RCC 7860 (cell line): ENCODE measurements at regions not wholly inside any gene's neighbourhood (a gene's known extent, or its start where the extent isn't known, plus 50 kb on each side); places are given as distances from the start of the nearest gene placed in this dataset.

Experiments used
- DNase-seq: peaks from one replicate; pipeline ENCODE4 v3.0.0-alpha.2; 2015; ENCODE audit warnings: low spot score
- FAIRE-seq: peaks from 2 replicates; lab custom pipeline; 2012; peaks lifted over from hg19 to GRCh38; lab: Jason Lieb, UNC

DNA sequence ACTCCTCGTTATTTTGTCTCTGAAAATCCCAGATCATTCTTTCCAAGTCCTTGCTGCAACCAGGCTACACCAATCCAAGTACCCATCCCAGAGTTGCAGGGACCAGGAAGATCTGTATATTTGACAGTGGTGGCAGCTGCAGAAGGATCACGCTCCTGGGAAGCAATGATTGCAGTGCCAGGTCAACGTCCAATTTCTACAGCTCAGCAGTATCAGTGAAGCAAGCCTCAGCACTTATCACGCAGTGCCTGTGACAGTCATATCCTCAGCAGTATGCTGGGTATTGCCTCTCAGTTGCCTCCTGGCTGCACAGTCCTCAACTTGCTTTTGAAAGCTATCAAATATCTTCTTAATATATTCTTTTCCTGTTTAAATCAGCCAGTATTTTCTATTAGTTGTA is 66.7 kb downstream of the BARHL2 start:
- FAIRE-seq = no peak

DNA sequence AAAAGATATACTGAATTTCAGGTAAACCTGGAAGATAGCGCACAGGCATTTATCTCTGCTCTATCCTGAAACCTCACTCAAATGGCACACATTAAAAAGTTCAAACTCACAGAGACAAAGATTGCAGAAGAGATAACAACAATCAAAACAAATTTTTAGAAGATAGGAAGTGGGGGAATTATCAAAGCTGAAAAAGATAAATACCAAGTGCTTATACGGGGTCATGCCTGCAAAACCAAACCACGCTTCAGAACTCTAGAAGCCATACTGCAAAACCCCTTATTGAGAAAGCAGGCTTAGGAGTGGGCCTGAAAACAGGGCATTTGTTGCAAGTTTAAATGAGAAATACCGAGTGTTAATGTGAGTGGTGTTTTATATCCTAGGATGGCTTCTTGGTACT is 76.8 kb downstream of the BARHL2 start:
- FAIRE-seq (no peak), DNase-seq (no peak)

More for the DNA sequence above, 66.7 kb downstream of the BARHL2 start:
- DNase-seq = no peak

DNA sequence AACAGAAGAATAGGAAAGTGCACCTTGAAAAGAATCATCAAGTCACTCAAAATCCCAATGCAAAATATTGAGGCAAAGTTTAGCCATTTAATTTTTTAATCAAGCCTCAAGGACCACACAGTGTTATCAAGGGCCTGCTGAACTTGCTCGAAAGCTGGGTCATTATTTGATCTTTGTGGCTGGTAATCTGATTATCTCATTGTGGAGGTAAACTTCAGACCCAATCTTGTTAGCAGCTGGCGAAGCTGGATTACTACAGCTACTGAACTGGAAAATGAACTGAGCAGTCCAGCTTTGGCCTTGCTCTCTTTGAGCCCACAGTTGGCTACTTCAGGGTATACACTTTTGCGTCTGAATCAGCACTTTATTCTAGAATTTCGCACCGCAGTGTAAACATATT is 94.4 kb downstream of the BARHL2 start:
- no peak for FAIRE-seq
- no peak for DNase-seq

DNA sequence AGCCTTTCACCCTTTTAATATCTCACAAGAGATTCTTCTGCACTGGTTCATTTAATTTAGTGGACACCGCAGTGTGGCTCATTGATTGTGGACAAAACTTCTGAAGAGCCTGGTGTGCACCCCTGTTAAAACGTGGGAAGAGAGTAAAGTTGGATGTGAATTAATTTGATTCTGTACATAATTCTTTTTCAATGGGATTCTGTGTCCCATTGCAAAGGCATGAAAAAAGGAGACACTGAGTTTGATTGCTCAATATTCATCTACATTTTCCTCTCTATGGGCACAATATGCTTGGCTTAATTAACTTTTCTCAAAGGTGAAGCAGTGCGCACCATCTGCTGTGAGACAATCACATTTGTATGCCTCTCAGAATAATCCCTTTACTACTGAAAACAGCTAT is 95.1 kb downstream of the BARHL2 start:
- FAIRE-seq = no peak
- DNase-seq = no peak

DNA sequence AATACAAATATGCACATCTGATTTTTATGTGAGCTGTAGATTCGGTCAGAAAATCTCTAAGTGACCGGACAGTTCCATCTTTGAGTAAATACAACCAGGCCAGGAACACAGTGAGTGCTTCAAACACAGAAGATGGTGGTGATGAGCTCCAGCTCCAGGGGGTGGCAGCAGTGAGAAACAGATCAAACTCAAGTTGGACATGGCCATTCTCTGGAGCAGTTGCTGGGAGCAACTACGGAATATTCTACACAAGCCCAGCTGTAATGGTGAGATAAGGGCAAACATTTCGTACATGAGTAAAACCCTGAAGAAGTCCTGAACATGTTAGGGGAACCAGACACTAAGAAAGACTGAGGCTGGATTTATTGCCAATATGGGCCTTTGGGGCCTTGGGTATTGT is 100.7 kb downstream of the BARHL2 start:
- no peak for DNase-seq
- no peak for FAIRE-seq

DNA sequence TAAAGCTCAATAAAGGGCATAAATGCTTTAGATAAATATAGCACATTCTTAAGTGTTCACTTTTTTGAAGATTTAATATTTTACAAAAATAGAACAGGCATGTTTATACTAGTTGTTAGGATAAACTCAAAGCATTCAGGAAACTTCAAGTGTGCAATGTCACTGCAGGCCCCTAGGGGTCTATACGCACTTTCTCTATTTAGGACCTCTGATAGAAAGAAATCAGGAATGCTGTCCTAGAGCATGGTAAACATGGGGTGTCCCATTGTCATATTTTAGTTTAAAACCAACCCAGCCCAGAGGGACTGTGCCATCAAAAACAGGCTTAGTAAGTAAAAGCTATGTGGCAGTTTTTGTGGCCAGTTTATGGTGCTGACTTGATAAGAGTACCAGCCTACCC is 102.2 kb downstream of the BARHL2 start:
- DNase-seq = no peak
- FAIRE-seq = no peak

DNA sequence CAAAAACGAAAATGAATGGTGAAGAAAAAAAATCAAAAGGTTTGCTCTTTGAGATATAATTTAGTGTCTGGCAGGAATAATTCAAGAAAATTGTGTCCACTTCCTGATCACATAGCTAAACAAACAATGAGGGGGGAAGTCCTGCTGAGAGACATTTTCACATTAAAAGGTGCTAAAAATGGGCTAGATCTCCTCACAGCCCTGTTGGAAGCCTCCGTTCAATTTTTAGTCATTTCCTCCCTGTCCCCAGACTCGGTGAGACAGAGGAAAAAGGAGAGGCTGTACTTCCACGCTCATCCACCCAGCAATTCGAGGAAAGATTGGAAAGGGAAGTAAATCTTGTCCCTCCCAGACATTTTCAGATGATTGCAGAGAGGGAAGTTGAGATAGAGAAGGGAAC is 103.7 kb downstream of the BARHL2 start:
- DNase-seq (no peak), FAIRE-seq (no peak)

DNA sequence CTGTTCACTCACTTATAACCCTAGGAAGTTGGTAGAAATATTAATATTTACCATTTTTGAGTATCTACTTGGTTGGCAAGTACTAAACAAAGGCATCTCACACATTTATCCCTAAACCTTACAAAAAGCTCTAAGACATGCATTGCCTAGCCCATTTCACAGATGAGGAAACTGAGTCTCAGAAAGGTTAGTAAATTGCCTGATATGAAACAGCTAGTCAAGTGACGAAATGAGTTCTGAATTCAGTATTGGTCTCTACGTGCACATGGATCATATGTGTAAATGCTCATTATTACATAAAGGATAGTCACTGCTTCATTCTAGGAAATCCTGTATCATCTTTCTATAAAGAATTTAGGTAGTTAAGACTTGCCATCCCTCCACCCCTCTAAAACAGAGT is 105.1 kb downstream of the BARHL2 start:
- FAIRE-seq (no peak), DNase-seq (no peak)

DNA sequence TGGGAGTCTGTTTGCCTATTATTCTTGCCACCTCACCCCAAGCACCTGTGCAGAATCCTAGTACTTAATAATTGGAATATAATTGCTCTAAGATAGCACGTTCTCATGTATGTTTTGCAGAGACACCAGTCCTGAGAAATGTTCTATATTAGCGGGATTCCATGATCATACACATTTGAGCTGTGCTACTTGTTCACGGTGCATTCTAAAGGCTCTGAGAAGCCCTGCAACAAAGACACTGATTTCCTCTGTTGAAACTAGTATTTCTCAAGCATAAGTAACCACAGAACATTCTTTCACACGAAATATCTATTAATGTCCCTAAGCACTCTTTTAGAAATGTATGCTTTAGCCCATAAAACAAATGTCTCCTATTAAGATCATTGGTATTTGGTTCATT is 109.4 kb downstream of the BARHL2 start:
- DNase-seq (no peak), FAIRE-seq (no peak)

DNA sequence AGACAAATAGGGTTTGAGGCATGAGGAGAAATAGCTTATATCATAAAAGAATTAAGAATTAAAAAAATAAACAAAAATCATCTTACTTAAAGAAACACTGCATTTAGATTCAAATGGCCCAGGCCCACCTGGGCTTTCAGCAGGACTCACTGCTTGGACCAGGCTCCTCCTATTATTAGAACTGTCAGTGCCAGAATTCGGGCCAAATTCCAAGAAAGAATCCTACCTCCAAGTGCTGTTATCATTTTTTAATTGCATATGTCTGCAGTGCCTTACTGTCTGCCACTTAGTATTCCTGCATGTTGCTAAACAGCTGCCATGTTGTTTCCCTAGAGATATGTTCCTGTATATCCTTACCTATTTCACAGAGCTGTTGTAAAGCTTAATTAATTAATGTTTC is 112.0 kb downstream of the BARHL2 start:
- DNase-seq (no peak), FAIRE-seq (no peak)

DNA sequence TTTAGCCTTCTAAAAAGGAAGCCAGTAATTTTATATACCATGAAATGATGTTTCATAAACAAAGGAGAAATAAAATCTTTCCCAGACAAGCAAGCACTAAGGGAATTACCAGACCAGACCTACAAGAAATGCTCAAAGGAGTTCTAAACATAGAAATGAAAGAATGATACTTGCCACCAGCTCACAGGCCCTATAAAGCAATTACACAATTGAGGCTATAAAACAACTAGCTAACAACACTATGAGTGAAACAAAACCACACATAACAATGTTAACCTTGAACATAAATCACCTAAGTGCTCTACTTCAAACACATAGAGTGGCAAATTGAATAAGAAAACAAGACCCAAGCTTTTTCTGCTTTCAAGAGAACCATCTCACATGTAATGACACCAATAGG is 123.8 kb downstream of the BARHL2 start:
- DNase-seq = no peak
- FAIRE-seq = no peak

DNA sequence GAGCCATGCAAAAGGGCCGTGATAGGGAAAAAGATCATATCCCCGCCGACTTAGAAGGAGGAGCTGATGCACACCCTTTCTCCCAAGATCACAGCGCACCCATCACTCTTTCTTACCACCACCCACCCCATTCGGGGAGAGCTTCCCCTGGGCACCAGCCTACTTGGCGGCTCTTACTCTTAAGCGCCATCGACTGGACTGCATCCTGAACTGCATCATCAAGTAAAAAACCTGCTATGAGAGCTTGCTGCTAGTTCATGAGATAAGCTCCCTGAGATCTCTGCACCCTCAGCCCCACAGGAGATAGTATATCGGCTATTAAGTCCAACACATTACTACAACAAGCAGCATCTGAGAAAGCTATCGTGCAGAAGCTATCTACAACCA is 125.1 kb downstream of the BARHL2 start:
- FAIRE-seq = no peak

DNA sequence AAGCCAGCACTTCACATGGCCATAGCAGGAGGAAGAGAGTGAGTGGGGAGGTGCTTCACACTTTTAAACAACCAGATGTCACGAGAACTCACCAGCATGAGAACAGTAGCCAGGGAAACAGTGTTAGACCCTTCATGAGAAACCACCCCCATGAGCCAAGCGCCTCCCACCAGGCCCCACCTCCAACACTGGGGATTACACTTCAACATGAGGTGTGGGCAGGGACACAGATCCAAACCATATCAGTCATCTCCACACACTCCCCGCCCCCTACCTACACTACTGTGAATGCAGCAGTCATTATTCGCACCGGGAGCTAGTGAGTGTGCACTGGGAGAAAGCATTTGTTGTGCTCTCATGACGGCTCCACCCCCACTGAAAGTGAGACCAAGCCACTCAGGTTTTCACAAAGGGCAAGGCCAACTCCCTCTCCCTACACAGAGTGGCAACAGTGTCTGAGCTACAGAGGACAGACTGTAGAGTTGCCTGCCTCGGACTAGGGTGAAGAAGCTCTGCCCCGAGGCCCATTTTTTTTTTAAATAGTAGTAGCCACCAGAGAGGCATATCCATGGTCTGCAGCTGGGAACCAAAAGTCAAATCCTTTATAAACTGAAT is 125.6 kb downstream of the BARHL2 start:
- DNase-seq = no peak
- no peak for FAIRE-seq

More for the DNA sequence above, 125.1 kb downstream of the BARHL2 start:
- DNase-seq = no peak

DNA sequence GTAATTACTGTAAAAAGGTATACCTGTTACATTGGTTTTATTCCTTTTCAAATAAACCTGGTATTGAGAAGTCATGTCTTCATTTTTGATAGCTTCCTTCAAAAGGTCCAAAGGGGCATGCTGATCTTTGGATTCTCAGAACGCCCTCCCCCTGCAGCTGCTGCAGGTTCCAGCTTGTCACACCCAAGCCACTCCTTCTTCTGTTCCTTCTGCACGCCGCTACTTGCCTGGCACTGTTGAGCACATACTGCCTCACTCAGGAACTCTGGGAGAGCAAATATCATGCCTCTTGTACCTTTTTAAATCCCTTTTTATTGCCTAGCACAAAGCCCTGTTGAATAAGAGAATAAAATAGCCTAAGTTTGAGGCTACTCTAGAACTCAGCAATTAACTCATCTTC is 136.9 kb downstream of the BARHL2 start:
- FAIRE-seq (no peak), DNase-seq (no peak)

DNA sequence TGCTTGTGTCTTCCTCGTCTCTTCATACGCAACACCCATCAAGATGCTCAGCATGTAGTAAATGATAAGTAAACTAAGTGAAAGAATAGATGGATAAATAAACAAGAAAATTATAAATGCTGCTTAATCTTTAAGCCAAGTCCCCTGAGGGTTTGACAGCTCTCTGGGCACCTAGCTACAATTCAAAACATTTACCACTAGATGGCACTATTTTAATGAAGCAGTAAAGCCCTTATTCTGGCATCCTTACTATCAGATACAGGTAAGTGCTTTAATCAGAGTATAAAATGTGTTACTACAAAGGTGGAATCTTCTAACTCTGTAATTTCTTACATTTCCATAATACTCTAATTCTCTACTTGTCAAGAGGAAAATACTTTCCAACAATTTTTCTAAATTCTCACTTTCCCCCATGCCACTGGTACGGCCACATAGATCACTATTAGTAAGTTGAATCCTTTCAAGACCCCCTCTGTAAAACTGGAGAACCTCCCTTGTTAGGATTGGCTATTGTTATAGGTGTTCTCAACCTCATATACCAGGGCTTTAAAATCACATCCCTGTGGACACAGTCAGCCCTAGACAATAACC is 137.8 kb downstream of the BARHL2 start:
- FAIRE-seq (peak; percentile 65), DNase-seq (peak; percentile 25)

DNA sequence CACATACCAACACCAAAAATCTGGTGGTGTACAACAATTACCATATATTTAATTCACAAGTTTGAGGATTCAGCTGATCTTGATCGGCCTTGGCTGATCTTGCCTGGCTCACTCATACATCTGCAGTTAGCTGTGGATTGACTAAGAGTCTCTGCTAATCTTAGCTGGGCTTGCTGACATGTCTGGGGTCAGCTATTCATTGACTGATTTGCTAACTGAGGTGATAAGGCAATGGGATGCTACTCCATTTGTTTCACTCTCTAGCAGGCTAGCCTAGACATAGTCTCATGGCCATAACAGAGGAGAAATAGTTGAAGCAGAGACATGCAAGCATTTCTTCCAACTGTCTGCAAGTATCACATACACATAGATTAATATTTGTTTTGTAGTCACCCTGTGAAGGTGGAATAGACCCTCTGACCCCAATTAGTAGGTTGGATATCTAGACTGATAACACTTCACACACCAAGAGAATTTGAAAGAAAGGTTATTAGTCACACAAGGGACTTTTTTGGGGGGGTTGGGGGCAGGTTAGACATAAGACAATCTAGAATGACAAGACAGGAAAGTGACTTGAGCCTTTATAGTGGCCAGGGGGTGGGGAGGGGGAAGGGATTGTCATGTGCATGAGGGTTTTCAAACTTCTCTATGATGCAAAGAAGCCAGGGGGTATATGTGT is 142.3 kb downstream of the BARHL2 start:
- FAIRE-seq (no peak), DNase-seq (no peak)

DNA sequence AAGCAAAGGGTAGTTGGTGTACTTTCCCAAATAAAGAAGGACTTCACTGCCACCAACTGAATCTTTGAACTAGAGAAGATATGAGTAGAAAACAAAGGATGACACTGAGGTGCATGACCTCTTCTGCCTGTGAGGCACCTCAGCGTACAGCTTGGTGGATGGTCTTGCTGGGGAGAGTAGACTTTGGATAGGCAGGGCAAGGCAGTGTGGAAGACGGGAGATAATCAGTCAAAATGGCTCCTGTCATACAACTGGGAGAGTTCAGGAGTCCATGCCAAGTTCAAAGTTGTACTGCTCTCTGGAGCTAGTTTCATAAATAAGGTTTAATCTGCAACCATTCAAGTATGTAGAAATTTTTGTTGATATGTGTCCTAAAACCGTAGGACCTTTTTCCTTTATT is 143.4 kb downstream of the BARHL2 start:
- FAIRE-seq (no peak), DNase-seq (no peak)

DNA sequence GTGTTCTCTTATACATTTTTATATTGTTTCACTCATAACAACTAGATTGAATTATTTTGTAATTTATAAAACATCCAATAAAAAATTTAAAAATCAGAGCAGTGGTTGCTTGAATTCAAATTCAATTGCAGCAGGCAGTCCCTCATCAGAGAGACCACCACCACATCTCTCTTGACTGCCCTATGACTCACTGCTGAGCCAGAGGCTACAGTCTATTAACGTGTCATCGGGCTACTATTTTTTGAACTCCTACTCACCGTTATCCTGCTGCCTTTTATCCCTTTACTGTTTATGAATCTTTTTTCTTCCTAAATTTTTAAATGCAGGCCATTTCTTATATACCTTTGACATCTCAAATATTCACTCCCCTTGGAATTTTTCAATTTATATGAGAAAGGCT is 144.7 kb downstream of the BARHL2 start:
- DNase-seq = no peak
- FAIRE-seq = no peak

DNA sequence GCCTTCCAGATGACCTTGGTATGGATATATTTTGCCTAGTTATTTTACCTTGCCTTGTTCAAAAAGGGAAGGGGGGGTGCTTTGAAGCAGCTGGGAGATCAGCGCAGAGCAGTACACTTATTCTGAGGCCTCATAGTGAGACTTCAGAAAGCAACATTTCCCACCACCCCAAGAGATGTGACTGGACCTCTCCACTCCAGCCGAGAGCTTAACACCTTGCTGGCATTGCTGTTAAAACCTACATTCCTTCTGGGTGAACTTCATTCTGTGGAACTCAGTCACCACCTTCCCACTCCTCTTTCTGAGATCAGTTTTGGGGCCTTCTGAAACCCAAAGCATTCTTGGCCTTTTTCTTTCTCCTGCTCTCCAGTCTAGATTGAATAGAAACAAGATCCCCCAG is 148.7 kb downstream of the BARHL2 start:
- DNase-seq (no peak), FAIRE-seq (no peak)

DNA sequence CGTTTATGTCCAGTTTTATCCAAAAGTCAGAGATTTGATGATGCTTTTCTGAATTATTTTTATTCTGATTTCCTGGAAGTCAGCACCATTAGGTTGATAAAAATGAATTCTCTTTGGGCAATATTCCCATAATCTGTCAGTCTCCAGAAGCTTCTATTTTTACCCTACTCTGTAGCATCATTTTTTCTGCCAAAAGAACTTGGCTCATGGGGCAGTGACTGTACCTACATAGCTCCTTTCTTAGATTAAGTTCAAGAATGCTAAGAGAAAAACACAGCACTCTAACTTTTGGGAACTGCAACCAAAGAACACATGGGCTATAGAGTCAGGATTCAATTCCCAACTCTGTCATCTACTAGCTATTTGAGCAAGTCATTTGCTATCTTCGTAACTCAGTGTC is 152.9 kb downstream of the BARHL2 start:
- DNase-seq (no peak), FAIRE-seq (no peak)

DNA sequence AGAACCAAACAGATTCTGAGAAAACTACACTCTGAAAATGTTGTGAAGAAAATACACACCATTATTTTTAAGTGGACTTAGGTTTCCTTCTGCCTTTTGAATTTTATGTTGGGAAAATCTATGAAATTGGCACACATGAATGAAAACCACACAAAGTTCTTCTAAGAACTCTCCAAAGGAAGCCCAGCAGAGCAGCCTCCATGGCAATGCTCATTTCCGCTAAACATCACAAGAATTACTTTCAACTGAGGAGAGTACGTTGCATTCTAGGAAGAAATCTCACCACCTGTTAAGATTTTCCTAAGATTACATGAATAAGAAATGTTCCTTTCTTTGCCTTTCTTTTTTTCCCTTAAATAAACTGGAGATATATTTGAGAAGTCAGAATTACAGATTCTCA is 154.2 kb downstream of the BARHL2 start:
- DNase-seq = no peak
- FAIRE-seq = no peak

DNA sequence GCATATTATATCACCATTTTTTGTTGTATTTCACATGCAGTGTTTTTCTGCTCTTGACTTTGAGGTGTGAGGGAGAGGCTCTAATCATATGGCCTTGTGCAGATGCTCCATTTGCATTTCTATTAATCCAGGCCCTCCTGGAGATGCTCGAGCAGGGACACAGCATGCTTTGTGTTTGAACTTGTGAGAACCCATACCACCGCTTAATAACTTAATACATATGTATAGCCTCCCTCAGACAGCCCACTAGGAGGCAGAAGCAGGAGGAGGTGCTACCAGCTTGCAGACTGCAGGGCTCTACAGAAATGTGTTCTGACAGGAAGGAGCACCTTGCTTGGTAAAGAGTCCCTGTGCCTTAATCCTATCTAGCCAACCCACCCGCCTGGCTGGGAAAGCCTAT is 155.2 kb downstream of the BARHL2 start:
- no peak for FAIRE-seq
- DNase-seq = no peak
